Activated CD4-positive, alpha-beta memory T cell treated with anti-CD3 and anti-CD28 coated beads, Interleukin-2, amount 10 ng/mL, durations not matched to agents 7 days and 5 days (primary cell): ENCODE measurements at regions not wholly inside any gene's neighbourhood (a gene's known extent, or its start where the extent isn't known, plus 50 kb on each side); places are given as distances from the start of the nearest gene placed in this dataset.

Experiments used
- CTCF ChIA-PET: fragments of 350-600 bp; sonication (Branson Sonifier 250); formaldehyde crosslinking; loops from one replicate; lab custom pipeline; 2021; ENCODE audit warnings: antibody characterized with exemption, inconsistent platforms; lab: Charles Lee
- POLR2A ChIA-PET: fragments of 350-600 bp; sonication (Branson Sonifier 250); formaldehyde crosslinking; loops from one replicate; lab custom pipeline; 2021; ENCODE audit warnings: antibody characterized with exemption; lab: Charles Lee
- DNase-seq: peaks from one replicate; pipeline ENCODE4 v3.0.0-alpha.2; 2020
- H3K27ac Mint-ChIP-seq: one replicate; pipeline ENCODE4 v1.8.0; 2021; ENCODE audit warnings: mild to moderate bottlenecking, mixed read lengths
- H3K27me3 Mint-ChIP-seq: one replicate; pipeline ENCODE4 v1.8.0; 2021; ENCODE audit warnings: mixed read lengths
- H3K36me3 Mint-ChIP-seq: one replicate; pipeline ENCODE4 v1.8.0; 2021; ENCODE audit warnings: low read depth, mixed read lengths
- H3K4me1 Mint-ChIP-seq: one replicate; pipeline ENCODE4 v1.8.0; 2021; ENCODE audit warnings: mixed read lengths
- H3K4me3 Mint-ChIP-seq: one replicate; pipeline ENCODE4 v1.8.0; 2021; ENCODE audit warnings: mild to moderate bottlenecking, mixed read lengths
- H3K9me3 Mint-ChIP-seq: one replicate; pipeline ENCODE4 v1.8.0; 2021; ENCODE audit warnings: mixed read lengths

DNA sequence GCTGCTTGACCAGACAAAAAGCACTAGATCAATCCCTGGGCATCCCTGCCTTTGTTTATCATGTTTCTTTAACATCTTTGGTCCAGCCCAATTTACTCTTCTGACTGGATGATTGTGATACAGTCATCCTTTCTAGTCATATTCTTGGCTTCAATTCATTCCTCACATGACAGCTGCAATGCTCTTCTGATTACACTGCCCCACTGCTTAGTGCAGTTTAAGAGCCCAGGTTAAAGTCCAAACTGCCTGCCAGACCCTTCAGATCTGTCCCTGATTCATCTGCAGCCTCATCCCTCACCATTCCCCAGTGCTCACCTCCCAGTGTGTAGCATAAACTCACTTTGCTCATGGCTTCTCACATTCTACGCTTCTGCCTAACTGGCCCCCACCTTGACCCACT is 383.8 kb downstream of the TNS3 start:
- Mint-ChIP-seq H3K27ac (no peak overlapping the region), H3K4me3 (no peak overlapping the region), H3K9me3 (no peaks in the 10 kb centered on the region), H3K36me3 (no peaks in the 10 kb centered on the region), H3K4me1 (no peaks in the 10 kb centered on the region), H3K27me3 (no peaks in the 10 kb centered on the region)
- CTCF ChIA-PET = no interaction called here
- DNase-seq = no peak
- POLR2A ChIA-PET = no interaction called here

DNA sequence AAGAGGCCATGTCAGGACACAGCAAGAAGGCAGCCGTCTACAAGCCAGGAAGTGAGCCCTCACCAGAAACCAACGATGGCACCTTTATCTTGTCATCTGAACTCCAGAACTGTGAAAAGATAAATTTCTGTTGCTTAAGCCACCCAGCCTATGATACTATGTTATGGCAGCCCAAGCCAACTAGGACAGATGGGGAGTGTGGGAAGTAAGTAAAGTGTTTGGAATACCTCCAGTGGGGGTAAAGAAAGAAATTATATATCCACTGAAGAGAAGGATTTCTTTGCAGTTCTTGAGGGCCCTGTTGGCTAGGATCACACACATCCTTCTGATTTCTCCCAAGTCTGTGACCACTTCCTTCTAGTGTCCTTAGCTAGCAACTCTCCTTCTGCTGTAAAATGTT is 384.4 kb downstream of the TNS3 start:
- H3K4me1 Mint-ChIP-seq = no peaks in the 10 kb centered on the region
- ChIA-PET CTCF (no interaction called here), POLR2A (no interaction called here)
- no peaks in the 10 kb centered on the region for H3K27me3 Mint-ChIP-seq
- no peak for DNase-seq
- no peaks in the 10 kb centered on the region for H3K9me3 Mint-ChIP-seq
- H3K36me3 Mint-ChIP-seq = no peaks in the 10 kb centered on the region
- H3K4me3 Mint-ChIP-seq = no peak overlapping the region
- H3K27ac Mint-ChIP-seq = no peak overlapping the region

DNA sequence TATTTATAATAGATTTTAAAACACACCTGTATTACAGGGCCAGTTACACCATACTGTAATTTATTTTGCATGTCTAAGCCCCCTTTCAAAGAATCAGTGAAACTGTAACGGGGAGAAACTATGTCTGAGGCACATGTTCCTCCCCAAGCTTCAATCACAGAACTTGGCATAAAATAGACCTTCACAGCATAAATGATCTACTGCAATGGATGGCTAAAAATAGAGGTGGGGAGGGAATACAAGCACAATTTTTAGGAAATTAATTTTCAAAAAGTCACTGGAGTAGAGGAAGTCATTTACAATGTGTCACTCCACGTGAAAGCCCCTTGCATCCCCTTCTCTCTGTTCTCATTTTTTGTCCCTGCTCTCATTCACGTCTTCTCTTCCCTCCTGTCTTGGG is 385.2 kb downstream of the TNS3 start:
- no peaks in the 10 kb centered on the region for H3K36me3 Mint-ChIP-seq
- ChIA-PET CTCF (no interaction called here), POLR2A (no interaction called here)
- H3K4me1 Mint-ChIP-seq = no peaks in the 10 kb centered on the region
- H3K27me3 Mint-ChIP-seq = no peaks in the 10 kb centered on the region
- no peaks in the 10 kb centered on the region for H3K9me3 Mint-ChIP-seq
- no peak for DNase-seq
- no peak overlapping the region for H3K4me3 Mint-ChIP-seq
- no peak overlapping the region for H3K27ac Mint-ChIP-seq

DNA sequence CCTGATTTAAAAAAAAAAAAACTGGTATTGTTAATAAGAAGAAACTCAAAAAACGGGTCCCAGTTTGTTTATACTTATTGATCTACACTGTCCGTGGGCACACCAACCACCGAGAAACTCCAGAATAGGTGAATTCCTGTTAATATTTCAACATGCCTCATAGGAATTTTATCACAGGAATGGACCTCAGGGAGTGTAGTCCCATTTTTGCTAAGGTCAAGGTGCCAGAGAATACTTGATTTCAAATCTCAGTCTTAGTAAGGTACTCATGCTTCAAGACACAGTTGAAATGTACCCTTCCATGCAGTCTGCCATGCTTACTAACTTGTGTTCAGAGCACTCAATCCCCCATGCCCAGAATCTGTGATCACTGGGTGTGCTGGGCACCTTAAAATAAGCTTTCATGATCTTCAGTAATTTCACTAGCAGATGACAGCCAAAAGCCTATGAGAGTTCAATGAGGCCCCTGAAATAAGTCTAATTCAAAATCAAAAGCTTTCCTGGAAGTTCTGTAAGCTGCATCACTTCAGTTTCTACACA is 385.7 kb downstream of the TNS3 start:
- Mint-ChIP-seq H3K27me3 (no peaks in the 10 kb centered on the region), H3K27ac (no peak overlapping the region), H3K36me3 (no peaks in the 10 kb centered on the region), H3K4me3 (no peak overlapping the region), H3K4me1 (no peaks in the 10 kb centered on the region), H3K9me3 (no peaks in the 10 kb centered on the region)
- ChIA-PET POLR2A (no interaction called here), CTCF (no interaction called here)
- no peak for DNase-seq

DNA sequence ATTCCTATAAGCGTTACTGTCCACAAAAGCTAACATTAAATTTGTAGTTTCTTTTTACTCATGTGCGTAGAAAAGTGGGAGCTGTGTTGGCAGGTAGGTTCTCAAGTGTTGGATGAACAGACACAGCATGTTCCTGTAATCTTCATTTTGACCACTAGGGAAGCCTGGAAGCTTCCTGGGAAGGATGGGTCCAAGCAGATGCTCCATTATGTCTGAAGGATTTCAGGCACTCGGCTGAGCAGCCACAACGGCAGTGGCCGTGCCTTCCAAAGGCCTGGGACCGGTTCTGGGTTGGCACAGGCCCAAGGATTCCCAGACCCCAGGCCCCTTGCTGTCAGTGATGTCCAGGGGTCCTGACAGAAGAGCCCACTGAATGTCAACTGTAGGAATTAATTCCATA is 386.3 kb downstream of the TNS3 start:
- ChIA-PET CTCF (no interaction called here), POLR2A (no interaction called here)
- Mint-ChIP-seq H3K4me3 (no peak overlapping the region), H3K9me3 (no peaks in the 10 kb centered on the region), H3K27ac (no peak overlapping the region), H3K4me1 (no peaks in the 10 kb centered on the region), H3K27me3 (no peaks in the 10 kb centered on the region), H3K36me3 (no peaks in the 10 kb centered on the region)
- no peak for DNase-seq

DNA sequence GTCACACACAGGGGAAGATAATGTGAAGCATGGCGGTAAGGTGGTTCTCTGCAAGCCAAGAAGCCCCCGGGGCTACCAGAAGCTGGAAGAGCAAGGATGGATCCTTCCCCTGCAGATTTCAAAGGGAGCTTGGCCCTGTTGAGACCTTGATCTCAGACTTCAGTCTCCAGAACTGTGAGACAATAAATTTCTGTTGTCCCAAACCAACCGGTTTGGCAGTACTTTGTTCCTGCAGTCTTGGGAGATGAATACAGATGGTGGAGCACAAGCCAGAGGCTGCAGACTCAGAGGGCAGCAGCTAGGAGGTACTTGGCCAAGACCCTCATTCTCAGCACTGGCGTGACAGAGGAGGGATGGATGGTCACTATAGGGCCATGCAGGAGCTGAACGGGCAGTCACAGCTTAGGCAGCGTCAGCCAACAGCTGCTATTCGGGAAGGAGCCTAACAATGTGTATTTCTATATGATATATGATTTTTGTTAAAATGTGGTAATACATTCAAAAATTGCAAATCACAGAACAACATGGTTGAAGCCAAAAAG is 387.3 kb downstream of the TNS3 start:
- ChIA-PET POLR2A (no interaction called here), CTCF (no interaction called here)
- H3K4me1 Mint-ChIP-seq = no peaks in the 10 kb centered on the region
- H3K36me3 Mint-ChIP-seq = no peaks in the 10 kb centered on the region
- no peak overlapping the region for H3K27ac Mint-ChIP-seq
- H3K27me3 Mint-ChIP-seq = no peaks in the 10 kb centered on the region
- no peak for DNase-seq
- no peaks in the 10 kb centered on the region for H3K9me3 Mint-ChIP-seq
- no peak overlapping the region for H3K4me3 Mint-ChIP-seq

DNA sequence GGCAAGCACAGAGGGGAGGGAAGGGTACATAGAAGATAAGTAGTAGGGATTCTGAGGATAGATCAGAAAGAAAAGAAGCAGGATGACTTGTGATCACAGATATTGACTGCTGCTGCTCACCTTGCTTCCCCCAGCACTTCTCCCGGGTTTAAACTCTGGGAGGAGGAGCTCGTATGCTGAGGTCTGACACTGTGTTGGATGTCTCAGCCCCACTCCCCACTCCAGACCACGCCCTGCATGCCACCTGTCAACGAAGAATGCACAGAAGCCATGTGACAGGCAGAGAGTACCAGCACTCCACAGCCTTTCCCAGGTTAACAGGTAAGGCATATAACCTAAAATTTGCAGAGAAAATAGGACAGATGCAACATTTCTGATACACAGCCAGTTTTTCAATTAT is 388.9 kb downstream of the TNS3 start:
- Mint-ChIP-seq H3K27ac (no peak overlapping the region), H3K36me3 (no peaks in the 10 kb centered on the region), H3K4me3 (no peak overlapping the region), H3K9me3 (no peaks in the 10 kb centered on the region), H3K4me1 (no peaks in the 10 kb centered on the region), H3K27me3 (no peaks in the 10 kb centered on the region)
- DNase-seq = no peak
- CTCF ChIA-PET = no interaction called here
- POLR2A ChIA-PET = no interaction called here

DNA sequence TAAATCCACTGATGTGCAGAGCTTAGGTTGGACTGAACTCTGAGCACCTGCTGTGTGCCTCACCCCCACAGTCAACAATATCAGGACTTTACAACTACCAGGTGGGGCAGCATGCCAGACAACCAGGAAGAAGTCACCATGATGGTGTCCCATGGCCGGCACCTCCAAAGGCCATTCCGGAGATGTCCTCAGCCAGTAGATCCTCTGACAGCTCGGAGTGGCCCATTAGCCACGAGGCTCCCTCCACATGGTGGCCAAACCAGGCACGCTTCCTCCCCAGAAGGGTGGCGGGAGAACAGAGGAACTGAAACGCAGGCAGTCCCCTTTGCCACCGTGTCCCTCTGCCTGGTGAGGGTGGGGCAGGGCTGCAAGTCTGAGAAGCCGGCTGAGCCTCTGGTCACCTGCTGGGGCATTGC is 390.0 kb downstream of the TNS3 start:
- DNase-seq = no peak
- ChIA-PET POLR2A (no interaction called here), CTCF (interaction anchor here (0.7 kb wide), 1 partner anchor 10 kb away, joined by 3 read pairs; no protein-coding TSS in a partner anchor)
- Mint-ChIP-seq H3K4me1 (no peaks in the 10 kb centered on the region), H3K27me3 (no peaks in the 10 kb centered on the region), H3K9me3 (no peaks in the 10 kb centered on the region), H3K4me3 (no peak overlapping the region), H3K36me3 (no peaks in the 10 kb centered on the region), H3K27ac (no peak overlapping the region)

DNA sequence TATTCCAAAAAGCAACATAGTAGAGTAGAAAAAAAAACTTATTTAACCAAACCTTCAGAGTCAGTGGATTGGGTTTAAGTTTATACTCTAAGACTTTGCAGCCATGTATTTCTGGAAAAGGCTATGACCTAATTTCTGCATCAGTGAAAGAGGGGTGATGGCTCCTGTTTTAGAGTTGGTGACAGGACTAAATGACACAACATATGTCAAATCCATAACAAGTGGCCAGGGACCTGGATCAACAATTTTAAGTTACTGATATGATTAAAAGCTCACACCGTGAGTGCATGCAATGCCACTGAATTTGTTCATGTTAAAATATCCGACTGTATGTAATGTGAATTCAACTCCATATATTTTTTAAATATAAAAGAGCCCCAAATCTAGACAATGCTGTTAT is 390.6 kb downstream of the TNS3 start:
- ChIA-PET CTCF (interaction anchor here (0.7 kb wide), 1 partner anchor 11 kb away, joined by 3 read pairs; no protein-coding TSS in a partner anchor), POLR2A (no interaction called here)
- Mint-ChIP-seq H3K4me3 (no peak overlapping the region), H3K36me3 (no peaks in the 10 kb centered on the region), H3K27me3 (no peaks in the 10 kb centered on the region), H3K27ac (no peak overlapping the region), H3K9me3 (no peaks in the 10 kb centered on the region), H3K4me1 (no peaks in the 10 kb centered on the region)
- no peak for DNase-seq

DNA sequence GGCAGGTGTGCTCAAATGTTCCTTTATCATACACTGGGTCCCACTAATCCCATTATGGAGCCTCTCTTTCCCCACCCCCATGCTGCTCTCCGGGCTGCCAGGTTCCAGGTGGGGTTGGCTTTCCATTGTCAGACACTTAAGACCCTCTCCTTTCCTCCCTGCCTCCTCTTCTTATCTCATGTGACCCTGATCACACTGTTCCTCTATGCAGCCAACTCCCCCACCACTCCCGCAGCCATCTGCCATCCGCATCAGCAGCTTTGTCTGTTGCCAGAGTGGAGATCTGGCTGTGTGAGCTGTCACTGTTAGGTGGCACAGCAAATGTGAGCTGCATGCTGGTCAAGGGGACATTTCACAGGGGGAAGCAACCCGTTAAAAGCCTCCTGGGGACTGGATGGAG is 391.4 kb downstream of the TNS3 start:
- no peaks in the 10 kb centered on the region for H3K36me3 Mint-ChIP-seq
- no peaks in the 10 kb centered on the region for H3K9me3 Mint-ChIP-seq
- no peak overlapping the region for H3K4me3 Mint-ChIP-seq
- no peak for DNase-seq
- ChIA-PET CTCF (no interaction called here), POLR2A (no interaction called here)
- no peaks in the 10 kb centered on the region for H3K4me1 Mint-ChIP-seq
- H3K27ac Mint-ChIP-seq = no peak overlapping the region
- no peaks in the 10 kb centered on the region for H3K27me3 Mint-ChIP-seq

DNA sequence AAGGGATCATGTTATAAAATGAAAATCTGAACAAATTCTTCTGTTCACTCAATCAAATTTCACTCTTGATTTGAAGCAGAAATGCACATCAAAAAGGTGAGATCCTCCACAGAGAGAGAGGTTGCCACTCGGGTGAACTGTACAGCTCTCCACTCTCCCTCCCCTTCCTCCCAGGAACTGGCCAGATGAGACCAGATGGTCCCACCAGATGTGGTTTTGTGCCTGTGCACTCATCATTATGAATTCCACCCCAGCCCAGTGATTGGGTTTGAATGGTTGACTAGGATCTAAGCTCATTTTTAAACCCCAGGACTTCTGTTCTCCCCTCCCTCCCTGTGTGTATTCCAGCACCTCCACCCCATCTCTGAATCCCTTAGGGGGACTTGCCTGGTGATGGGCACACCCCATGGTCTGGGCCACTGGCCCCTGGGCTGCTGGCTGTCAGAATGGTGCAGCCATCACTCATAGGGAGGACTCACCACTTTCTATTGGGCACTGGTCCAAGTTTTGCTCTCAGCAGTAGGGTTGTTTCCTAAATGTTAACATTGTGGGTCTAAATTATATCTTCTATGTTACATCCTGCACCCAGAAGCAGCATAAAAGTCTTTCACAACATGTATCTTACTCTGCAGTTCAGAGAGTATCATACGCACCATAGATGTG is 393.1 kb downstream of the TNS3 start:
- Mint-ChIP-seq H3K27ac (no peak overlapping the region), H3K36me3 (no peaks in the 10 kb centered on the region), H3K4me1 (no peaks in the 10 kb centered on the region), H3K27me3 (no peaks in the 10 kb centered on the region), H3K4me3 (no peak overlapping the region), H3K9me3 (no peaks in the 10 kb centered on the region)
- POLR2A ChIA-PET = no interaction called here
- DNase-seq = no peak
- CTCF ChIA-PET = no interaction called here

DNA sequence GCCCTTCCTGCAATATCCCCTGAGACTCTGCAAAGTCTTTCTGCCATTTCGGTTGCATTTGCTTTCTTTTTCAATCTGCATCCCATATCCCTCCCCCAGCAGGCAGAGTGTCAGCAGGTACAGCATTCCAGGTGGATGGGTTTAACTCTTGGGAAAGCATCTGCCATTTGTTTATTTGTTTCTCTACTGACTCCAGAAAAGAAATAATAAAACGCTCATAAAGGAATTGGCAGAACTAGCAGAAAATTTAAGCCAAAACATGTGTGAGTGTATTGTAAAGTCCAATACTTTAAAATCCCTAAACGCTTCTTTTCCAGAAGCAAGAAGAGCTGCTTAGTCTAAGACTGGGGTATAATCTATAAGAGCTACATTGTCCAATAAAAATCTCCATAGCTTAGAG is 393.8 kb downstream of the TNS3 start:
- Mint-ChIP-seq H3K4me1 (no peaks in the 10 kb centered on the region), H3K36me3 (no peaks in the 10 kb centered on the region), H3K27me3 (no peaks in the 10 kb centered on the region), H3K4me3 (no peak overlapping the region), H3K9me3 (no peaks in the 10 kb centered on the region), H3K27ac (no peak overlapping the region)
- POLR2A ChIA-PET = no interaction called here
- DNase-seq = no peak
- CTCF ChIA-PET = no interaction called here

DNA sequence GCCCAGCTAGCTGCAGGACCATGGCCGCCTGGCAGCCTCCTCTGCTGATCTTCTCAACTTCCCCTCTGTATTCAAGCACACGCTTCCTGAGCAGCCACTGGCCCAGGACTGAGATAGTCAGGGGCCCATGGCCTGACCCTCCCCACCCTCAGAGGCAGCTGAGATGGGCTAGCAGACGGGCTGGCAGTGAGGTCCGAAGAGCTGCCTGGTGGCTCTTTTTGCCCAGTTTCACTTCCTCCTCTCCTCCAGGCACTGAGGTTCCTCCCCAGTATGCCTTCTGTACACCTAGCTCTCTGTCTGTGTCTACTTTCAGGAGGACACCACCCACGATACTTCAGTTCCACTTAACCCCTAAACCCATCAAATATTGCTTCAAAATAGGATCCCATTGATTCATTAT is 395.6 kb downstream of the TNS3 start:
- no peak overlapping the region for H3K27ac Mint-ChIP-seq
- no peaks in the 10 kb centered on the region for H3K36me3 Mint-ChIP-seq
- no peaks in the 10 kb centered on the region for H3K9me3 Mint-ChIP-seq
- H3K27me3 Mint-ChIP-seq = no peaks in the 10 kb centered on the region
- POLR2A ChIA-PET = no interaction called here
- CTCF ChIA-PET = no interaction called here
- no peak for DNase-seq
- no peaks in the 10 kb centered on the region for H3K4me1 Mint-ChIP-seq
- no peak overlapping the region for H3K4me3 Mint-ChIP-seq

DNA sequence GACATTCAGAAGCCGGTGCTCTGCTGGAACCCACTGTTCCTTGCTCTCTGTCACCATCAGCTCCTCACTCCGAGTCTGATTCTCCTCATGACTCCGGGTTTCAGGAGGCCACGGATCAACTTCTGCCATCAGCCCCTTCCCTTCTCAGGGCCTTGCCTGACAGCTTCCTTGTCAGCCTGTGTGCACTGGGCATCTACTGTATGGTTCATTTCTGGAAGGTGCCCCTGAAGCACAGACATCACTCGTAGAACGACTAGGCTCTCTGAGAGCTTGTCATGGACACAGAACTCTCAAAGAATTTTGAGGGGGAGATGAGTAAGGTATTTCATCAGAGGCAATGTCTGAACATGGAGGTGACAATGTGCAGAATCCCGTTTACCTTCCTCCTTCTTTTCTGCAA is 396.1 kb downstream of the TNS3 start:
- DNase-seq = no peak
- Mint-ChIP-seq H3K27me3 (no peaks in the 10 kb centered on the region), H3K9me3 (no peaks in the 10 kb centered on the region), H3K27ac (no peak overlapping the region), H3K4me3 (no peak overlapping the region), H3K36me3 (no peaks in the 10 kb centered on the region), H3K4me1 (no peaks in the 10 kb centered on the region)
- CTCF ChIA-PET = no interaction called here
- POLR2A ChIA-PET = no interaction called here
